GM18519 (cell line): ENCODE measurements at regions not wholly inside any gene's neighbourhood (a gene's known extent, or its start where the extent isn't known, plus 50 kb on each side); places are given as distances from the start of the nearest gene placed in this dataset.
"Not testable (repeated sequence)": the region's sequence is repeated elsewhere in the genome, so short reads cannot be mapped to it uniquely, and the experiment has no call there.

ENCODE experiments used
- ATAC-seq: cut with Tn5 transposase; IDR thresholded peaks from one replicate; pipeline ENCODE4 v1.9.1; 2021; ENCODE audit warnings: mild to moderate bottlenecking, moderate library complexity; ENCODE audit not compliant: unreplicated experiment, low FRiP score

GRCh38 chr4:160523231-160523630 is 1420.4 kb downstream of the RAPGEF2 start:
- ATAC-seq: no peak

GRCh38 chr4:160537681-160538080 is 1434.8 kb downstream of the RAPGEF2 start:
- no peak for ATAC-seq

DNA sequence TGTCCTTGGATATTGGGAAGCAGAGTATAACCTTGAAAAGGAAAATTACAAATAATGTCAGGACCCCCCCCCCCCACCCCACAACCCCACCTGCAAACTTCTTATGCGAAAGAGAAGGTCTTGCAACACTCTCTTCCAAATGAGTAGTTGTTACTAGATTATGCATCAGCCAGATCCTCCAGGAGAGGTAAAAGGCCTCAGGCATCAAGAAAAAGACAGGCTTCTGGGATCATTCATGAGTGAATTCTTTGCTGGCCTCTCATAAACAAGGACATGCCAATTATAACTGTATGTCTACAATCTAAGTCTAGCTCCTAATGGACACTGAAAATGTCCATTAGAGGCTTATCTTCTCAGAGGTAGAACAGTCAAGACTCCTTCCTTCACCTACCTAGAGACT is 1443.3 kb downstream of the RAPGEF2 start:
- no peak for ATAC-seq

DNA sequence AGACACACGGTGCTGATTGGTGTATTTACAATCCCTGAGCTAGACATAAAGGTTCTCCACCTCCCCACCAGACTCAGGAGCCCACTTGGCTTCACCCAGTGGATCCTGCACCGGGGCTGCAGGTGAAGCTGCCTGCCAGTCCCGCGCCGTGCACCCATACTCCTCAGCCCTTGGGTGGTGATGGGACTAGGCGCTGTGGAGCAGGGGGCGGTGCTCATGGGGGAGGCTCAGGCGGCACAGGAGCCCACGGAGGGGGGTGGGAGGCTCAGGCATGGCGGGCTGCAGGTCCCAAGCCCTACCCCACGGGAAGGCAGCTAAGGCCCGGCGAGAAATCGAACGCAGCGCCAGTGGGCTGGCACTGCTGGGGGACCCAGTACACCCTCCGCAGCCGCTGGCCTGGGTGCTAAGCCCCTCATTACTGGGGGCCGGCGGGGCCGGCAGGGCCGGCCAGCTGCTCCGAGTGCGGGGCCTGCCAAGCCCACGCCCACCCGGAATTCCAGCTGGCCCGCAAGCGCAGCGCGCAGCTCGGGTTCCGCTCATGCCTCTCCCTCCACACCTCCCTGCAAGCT is 1447.2 kb downstream of the RAPGEF2 start:
- not testable (repeated sequence) for ATAC-seq

- ATAC-seq: no peak
Measured at GRCh38 chr4:160562661-160563060, 1459.8 kb downstream of the RAPGEF2 start.

DNA sequence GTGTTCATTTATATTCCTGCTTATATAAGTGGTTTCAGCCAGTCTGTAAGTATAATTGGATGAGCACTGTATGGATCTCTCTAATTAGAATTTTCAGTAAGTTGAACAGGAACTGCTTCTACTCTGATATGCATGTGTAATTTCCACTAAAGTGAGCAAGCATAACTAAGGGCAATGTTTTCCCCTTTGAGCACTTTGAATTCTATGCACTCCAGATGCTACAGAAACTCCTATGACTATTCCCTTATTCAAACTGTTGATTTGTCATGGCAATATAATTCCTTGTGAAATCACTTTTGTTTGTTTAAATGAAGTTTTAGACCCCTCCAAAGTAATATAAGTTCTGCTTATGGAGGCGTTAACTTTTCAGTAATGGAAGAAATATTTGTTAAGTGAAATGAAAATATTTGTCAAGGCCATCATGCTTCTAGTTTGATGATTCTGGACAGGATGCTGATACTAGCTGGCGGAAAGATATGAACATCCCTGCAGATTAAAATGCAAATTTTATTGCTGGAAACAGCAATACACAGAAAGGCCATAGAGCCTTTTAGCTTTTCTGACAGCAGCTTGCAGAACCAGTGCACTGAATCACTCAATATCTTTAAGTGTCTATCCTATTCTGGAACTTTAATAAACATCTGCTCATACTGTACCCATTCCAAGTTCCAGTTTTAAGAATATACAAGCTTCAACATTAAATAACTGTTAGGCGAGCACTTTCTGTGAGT is 1460.8 kb downstream of the RAPGEF2 start:
- no peak for ATAC-seq

DNA sequence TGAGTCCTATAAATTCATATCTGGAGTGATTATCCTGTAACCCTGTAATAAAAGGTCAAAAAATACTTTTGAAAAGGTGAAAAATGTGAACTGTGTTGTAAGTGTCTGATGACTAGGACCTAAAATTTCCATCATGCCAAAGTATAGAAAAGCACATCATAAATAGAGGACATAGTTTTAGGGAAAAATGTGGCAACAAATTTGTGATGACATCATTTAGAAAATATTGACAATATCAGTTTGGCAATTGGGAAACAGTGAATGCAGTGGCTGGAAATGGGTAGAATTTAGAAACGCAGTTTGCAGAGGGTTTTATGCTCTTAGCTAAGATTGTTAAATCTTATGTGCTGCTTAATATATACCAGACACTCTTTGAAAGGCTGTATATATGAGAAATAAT is 1464.8 kb downstream of the RAPGEF2 start:
- ATAC-seq: no peak

DNA sequence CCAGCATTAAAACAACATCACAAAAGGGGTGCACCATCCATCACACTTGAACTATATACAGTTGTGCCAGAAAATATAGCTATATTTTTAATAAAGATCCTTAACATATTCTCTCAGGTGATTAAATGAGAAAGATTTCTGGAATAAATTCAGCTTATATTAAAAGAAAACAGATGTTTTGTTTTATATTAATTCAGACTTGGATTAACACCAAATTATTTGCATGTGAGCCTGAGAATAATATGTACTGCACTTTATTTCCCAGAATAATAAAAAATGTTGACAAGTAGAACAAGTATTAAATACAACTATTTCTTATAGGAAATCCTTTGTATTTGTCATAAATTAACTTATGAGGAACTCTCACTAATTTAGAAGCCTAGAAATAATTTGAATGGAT is 1467.4 kb downstream of the RAPGEF2 start:
- no peak for ATAC-seq

DNA sequence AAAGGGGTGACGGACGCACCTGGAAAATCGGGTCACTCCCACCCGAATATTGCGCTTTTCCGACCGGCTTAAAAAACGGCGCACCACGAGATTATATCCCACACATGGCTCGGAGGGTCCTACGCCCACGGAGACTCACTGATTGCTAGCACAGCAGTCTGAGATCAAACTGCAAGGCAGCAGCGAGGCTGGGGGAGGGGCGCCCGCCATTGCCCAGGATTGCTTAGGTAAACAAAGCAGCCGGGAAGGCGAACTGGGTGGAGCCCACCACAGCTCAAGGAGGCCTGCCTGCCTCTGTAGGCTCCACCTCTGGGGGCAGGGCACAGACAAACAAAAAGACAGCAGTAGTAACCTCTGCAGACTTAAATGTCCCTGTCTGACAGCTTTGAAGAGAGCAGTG is 1471.4 kb downstream of the RAPGEF2 start:
- ATAC-seq: not testable (repeated sequence)

- no peak for ATAC-seq
Measured at GRCh38 chr4:160580581-160580980, 1477.7 kb downstream of the RAPGEF2 start.

DNA sequence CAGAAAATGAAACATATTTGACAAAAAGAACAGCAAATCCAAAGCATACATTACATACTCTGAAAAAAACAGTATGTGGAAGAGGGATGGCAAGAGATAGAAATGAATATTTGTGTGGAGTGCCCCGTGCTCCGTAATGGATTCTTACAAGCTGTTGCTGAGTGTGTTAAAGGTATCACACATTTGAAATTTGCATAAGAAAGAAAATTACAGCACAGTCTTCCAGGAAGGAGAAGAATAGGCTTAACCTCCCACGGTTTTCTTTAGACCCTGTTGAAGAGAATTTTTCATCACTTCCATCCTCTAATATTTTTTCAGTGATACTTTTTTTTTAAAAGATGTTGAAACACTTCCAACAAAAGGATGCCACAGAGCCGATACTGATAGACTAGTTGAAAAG is 1489.4 kb downstream of the RAPGEF2 start:
- ATAC-seq: no peak

DNA sequence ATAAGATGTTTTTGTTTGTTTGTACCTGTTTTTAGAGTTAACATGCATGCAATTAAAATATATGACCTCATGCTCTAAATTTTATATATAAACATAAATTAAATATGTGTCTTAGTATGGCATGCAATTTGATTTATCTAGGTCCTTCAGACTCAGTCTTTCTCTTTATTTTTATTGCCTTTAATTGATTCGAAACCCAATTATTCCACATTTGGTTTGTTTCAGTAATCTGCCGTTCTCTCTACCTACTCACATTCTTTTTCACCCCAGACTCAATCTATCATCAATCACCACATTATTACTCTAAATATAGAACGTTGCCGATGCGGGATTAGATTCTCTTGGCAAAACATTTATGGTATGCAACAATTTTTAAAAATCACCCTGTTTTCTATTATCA is 1492.8 kb downstream of the RAPGEF2 start:
- ATAC-seq: no peak

GRCh38 chr4:160604541-160604940 is 1501.7 kb downstream of the RAPGEF2 start:
- no peak for ATAC-seq

DNA sequence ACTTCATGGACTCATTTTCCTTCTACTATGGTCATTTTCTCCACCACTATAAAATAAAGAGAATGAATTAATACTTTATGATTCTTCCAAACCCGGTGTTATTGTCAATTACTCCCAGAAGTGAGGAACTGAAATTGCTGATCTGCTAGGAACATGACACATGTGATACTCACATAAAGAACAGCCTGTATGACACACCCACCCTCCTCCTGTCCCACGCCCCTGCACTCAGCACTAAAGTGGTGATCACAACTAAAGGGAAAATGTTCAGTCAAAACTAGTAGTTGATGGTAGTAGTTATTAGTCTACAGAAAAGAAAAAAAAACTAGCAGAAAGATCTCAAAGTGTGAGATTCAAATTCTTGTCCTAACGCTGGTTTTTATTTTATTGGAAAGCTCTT is 1508.3 kb downstream of the RAPGEF2 start:
- ATAC-seq: no peak

DNA sequence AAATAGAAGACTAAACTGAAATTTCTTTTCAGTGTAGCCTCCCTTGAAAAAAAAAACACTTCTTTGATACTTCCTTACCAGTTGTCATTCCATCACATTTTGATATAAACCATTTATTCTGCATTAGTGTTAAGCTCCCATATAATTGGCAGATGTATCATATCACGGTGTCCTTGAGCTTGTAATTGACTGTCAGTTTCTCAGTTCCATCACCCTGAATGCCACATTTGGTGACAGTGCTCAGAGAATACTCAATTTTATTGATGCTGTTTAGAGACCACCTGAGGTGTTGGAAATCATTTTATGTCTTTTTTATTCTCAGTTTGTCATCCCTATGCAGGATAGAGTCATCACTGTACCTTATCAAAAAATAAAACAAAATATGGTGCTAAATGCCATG is 1528.2 kb downstream of the RAPGEF2 start:
- ATAC-seq: no peak

GRCh38 chr4:160652790-160653189 is 1511.0 kb downstream of the FSTL5 start:
- no peak for ATAC-seq

GRCh38 chr4:160675550-160675949 is 1488.2 kb downstream of the FSTL5 start:
- no peak for ATAC-seq

DNA sequence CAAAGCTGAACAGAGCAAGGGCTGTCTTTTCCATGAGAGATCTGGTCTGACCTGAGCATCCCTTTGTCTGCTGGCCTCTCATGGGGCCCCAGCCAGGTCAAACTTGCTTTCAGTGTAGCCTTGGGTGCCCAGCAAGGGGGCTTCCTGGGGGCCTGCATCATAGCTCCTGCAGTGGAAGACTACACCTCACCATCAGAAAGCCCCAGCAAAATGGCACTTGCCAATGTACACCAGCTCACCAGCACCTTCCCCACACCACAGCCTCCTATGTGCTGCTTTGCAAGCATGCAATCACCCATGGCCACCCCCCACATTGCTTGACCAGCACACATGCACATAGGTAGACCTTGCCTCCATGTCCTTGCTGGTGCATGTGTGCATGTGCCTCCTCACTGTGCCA is 1478.1 kb downstream of the FSTL5 start:
- ATAC-seq: no peak

- ATAC-seq: no peak
Measured at GRCh38 chr4:160701671-160702070, 1462.1 kb downstream of the FSTL5 start.

DNA sequence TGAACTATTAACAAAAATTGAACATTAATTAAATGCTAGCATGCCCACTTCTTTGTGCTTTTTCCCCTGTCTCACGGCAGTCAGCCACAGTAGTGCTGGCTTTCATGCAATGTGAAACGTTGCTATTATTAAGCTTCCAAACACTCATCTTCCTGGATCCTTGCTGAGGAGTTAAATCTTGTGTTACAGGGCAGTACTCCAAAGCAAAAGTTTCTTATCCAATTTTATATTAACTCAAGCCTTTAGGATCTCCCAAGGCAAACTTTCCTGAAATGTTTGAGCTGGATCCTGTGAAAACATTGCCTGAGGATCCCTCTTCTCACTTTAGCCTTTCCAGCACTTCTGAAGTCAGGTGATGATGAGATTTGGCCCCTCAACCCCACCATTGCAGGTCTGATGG is 1454.8 kb downstream of the FSTL5 start:
- no peak for ATAC-seq

GRCh38 chr4:160709546-160709945 is 1454.3 kb downstream of the FSTL5 start:
- no peak for ATAC-seq

- ATAC-seq: no peak
Measured at GRCh38 chr4:160716551-160716950, 1447.2 kb downstream of the FSTL5 start.
